Right ventricle myocardium inferior (tissue), 1 donor: ENCODE measurements at regions not wholly inside any gene's neighbourhood (a gene's known extent, or its start where the extent isn't known, plus 50 kb on each side); places are given as distances from the start of the nearest gene placed in this dataset.
"Not testable (repeated sequence)": the region's sequence is repeated elsewhere in the genome, so short reads cannot be mapped to it uniquely, and the experiment has no call there.

Experiments
- ATAC-seq: fragments of 200-7000 bp; cut with Tn5 transposase; one replicate; pipeline ENCODE4 v1.9.1; 2020; ENCODE audit warnings: mild to moderate bottlenecking, moderate library complexity
- DNase-seq: peaks from one replicate; pipeline ENCODE4 v3.0.0; 2021; ENCODE audit errors: missing footprints
- intact Hi-C: fragments of 100-400 bp; cut with DNase I; formaldehyde crosslinking; loops from one replicate; pipeline ENCODE4 v1.11.0; 2022
- donor health status: DM: no; HTN: yes; CAD: no; lungs with severe emphysema.

DNA sequence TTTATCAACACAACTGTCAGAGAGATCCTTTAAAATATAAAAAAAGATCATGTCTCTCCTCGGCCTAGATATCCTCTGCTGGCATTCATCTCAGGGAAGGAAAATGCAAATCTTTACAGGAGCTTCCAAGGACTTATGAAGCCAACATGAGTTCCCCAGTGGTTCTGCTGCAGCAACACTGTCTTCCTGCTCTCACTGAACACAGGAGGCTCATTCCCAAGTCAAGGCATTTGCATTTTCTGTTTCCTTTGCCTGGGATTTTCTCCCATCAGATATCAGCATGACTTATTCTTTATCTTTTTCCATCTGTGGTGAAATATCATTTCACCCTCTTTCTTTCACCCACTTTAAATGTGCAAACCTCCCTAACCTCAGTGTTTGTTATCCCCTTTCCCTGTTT, 513.8 kb upstream of the ZP4 start:
- no peak for ATAC-seq
- no peak for DNase-seq
- intact Hi-C loops: no loop called here

GRCh38 chr1:238401144-238401543, 510.4 kb upstream of the ZP4 start:
- intact Hi-C loops: no loop called here
- DNase-seq (no peak), ATAC-seq (no peak)

- DNase-seq (no peak), ATAC-seq (no peak)
- intact Hi-C loops: no loop called here
These were observed 508.8 kb upstream of the ZP4 start for GRCh38 chr1:238399558-238399957.

GRCh38 chr1:238396140-238396539, 505.4 kb upstream of the ZP4 start:
- ATAC-seq: no peak
- no peak for DNase-seq
- intact Hi-C loops: no loop called here

- intact Hi-C loops: no loop called here
- ATAC-seq: no peak
These were observed 493.7 kb upstream of the ZP4 start for GRCh38 chr1:238384381-238384780.

DNA sequence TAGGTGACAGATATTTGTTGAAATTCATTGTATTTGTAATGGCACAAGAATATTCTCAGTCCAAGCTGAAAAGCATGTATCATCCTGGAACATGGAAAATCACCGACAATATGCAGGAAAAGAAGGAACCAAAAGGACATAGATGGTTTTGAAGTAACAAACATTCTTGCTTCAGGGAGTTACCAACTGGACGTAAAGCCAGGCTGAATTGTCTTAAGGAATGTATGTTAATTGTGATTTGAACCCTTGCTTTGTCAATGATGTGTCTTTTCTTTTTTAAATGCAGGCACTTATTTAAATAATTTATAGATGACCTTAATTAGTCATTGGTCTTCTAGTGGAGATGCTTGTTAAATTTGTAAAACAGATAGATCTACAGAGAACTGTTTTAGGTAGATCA, 489.4 kb upstream of the ZP4 start:
- intact Hi-C loops: no loop called here
- ATAC-seq: no peak
- DNase-seq: no peak

More at GRCh38 chr1:238384381-238384780, 493.7 kb upstream of the ZP4 start:
- no peak for DNase-seq

DNA sequence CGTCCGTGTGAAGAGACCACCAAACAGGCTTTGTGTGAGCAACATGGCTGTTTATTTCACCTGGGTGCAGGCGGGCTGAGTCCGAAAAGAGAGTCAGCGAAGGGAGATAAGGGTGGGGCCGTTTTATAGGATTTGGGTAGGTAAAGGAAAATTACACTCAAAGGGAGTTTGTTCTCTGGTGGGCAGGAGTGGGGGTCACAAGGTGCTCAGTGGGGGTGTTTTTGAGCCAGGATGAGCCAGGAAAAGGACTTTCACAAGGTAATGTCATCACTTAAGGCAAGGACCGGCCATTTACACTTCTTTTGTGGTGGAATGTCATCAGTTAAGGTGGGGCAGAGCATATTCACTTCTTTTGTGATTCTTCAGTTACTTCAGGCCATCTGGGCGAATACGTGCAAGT, 488.7 kb upstream of the ZP4 start:
- ATAC-seq, DNase-seq, intact Hi-C loops: not testable (repeated sequence)

DNA sequence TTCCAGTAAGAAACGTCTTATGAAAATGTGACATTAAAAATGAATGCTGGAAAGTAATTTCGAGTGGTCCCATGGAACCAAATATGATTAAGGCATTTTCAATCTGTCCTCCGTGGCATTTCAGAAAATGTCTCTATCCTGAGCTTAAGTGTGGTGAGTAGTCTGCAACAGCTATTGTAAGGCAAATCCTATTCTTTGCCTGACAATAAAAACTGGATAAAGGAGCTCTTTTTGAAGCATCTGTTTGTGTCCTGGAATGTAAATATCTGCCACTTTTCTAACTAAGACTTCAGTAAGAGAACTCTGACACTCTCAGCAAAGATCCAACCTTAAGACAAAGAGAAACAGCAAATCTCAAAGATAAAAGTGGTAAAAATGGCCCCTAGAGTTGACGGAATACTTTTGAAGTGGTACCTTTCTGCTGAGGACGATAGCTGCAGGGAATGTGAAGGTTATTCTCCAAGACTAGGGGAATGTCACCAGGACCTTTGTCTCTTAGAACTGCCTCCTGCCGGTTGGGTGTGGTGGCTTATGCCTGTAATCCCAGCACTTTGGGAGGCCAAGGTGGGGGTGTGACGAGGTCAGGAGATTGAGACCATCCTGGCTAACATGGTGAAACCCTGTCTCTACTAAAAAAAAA, 486.7 kb upstream of the ZP4 start:
- ATAC-seq: no peak
- DNase-seq: no peak
- intact Hi-C loops: no loop called here

DNA sequence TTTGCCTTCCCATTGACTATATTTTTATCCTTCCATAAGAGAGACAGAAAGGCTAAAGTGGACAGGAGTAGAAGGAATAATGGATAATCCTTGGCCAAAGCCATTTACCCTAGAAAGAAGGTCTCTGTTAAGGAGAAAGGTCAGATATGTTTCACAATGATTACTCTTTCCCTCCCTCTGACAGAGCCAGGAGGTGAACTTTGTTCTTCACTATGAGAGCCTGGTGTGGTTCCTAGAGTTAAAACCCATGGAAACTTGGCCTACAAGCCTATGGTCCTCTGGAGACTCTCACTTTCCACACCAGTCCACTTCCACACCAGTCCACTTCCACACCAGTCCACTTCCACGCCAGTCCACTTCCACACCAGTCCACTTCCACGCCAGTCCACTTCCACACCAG, 479.9 kb upstream of the ZP4 start:
- DNase-seq: no peak
- ATAC-seq: no peak
- intact Hi-C loops: no loop called here

GRCh38 chr1:238364214-238364892, 473.6 kb upstream of the ZP4 start:
- intact Hi-C loops: no loop called here
- no peak for ATAC-seq
- no peak for DNase-seq

DNA sequence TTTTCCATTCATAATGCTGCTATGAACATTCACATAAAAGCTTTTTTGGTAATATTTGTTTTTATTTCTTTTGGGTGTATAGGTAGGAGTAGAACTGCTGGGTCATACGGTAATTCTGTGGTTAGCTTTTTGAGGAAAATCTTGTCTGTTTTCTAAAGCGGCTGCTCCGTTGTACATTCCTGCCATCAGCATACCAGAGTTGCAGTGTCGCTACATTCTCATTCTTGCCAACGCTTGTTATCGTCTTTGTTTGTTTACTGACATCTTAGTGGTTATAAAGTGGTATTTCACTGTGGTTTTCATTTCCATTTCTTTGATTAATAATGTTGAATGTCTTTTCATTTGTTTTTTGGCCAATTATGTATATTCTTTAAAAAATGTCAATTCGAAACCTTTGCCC, 469.8 kb upstream of the ZP4 start:
- intact Hi-C loops: no loop called here
- ATAC-seq (no peak), DNase-seq (no peak)

DNA sequence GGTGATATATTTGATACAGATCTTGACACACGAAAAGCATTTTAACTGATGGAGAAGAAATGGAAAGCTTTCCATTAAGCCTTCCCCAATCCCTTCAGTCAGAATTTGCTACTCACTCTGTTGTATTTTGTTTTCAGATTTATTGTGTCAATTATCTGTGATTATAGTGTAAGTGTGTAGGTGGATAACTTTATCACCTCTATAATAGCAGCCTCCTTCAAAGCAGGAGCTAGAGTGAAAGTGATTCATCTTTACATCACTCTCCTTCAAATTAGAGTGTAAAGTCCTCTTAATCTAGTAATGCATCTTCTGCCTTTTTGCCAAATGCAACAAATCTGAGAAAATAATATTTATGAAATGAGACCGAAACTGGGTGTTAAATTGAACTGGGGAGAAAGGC, 459.7 kb upstream of the ZP4 start:
- intact Hi-C loops: no loop called here
- ATAC-seq: no peak
- no peak for DNase-seq

GRCh38 chr1:238346340-238346739, 455.6 kb upstream of the ZP4 start:
- intact Hi-C loops: no loop called here
- ATAC-seq: no peak
- DNase-seq: no peak

DNA sequence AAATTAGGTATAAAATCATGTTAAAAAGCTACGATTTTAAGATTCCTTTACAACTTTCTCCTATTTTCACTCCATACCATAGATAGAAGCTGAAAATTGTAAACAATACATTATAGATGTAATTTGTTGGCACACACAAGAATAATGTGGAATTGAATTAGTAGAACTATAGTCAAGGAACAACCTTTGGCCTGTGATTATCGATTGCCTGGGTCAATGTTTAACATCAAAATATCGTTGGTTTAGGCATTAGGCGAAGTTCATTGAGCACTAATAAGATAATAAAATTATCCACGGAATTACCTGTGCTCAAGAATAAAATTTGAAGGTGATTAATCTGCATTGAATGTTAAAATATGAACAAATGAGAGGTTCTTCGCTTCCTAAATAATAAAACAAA, 455.1 kb upstream of the ZP4 start:
- no peak for ATAC-seq
- intact Hi-C loops: no loop called here

DNA sequence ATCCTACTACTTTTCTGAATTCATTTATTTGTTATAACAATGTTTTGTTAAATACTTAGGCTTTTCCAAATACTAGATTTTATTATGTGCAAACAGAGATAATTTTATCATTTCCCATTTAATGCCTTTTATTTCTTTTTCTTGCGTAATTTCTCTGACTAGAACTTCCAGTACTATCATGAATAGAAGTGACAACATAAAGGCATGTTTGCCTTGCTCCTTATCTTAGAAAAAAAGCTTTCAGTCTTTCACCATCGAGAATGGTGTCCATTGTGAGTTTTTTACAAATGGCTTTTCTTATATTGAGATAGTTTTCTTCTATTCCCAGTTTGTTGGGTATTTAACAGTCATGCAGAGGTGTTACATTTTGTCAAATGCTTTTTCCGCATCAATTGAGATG, 453.1 kb upstream of the ZP4 start:
- no peak for DNase-seq
- intact Hi-C loops: no loop called here
- no peak for ATAC-seq

More for the DNA sequence above, 455.1 kb upstream of the ZP4 start:
- DNase-seq: no peak

GRCh38 chr1:238341395-238341794, 450.7 kb upstream of the ZP4 start:
- DNase-seq (no peak), ATAC-seq (no peak)
- intact Hi-C loops: no loop called here

GRCh38 chr1:238340989-238341388, 450.3 kb upstream of the ZP4 start:
- intact Hi-C loops: no loop called here
- DNase-seq (no peak), ATAC-seq (no peak)

- intact Hi-C loops: no loop called here
- ATAC-seq (no peak), DNase-seq (no peak)
These were observed 445.8 kb upstream of the ZP4 start for GRCh38 chr1:238336531-238336930.

- intact Hi-C loops: no loop called here
- no peak for ATAC-seq
- DNase-seq: no peak
These were observed 443.4 kb upstream of the ZP4 start for GRCh38 chr1:238334170-238334569.

DNA sequence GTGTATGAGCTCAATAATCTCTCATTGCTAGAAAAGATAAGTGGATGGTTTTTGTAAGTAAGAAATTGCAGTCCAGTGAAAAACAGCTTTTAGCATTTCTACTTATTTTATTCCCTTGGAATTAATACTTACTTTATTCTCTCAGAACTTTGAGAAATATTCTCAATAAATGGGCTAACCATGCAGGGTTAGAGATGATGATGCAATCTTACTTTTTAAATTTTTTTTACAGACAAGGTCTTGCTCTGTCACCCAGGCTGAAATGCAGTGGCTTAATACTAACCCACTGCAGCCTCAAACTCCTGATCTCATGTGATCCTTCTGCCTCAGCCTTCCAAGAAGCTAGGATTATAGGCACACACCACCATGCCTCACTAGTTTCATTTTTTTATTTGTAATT, 440.8 kb upstream of the ZP4 start:
- intact Hi-C loops: no loop called here
- no peak for ATAC-seq
- DNase-seq: no peak

DNA sequence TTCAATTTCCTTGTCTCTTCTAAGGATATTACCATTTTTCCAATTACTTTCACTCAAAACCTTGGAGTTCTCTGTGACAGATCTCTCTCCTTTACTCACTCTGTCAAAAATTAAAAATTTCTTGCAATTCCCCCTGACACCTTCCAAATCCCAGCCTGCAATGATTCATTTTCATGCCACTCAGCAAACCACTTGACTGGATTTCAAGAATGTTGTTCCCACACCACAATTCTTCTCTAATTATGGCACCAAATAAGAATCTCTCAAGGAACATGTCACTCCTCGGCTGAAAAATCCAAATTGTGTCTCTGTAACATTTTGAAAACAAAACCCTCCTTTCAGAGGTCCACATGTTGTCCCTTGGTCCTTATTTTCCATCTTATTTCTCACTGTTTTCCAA, 438.9 kb upstream of the ZP4 start:
- intact Hi-C loops: no loop called here
- DNase-seq (no peak), ATAC-seq (no peak)
